ENCODE measurements at regions not wholly inside any gene's neighbourhood (a gene's known extent, or its start where the extent isn't known, plus 50 kb on each side); places are given as distances from the start of the nearest gene placed in this dataset.

DNA sequence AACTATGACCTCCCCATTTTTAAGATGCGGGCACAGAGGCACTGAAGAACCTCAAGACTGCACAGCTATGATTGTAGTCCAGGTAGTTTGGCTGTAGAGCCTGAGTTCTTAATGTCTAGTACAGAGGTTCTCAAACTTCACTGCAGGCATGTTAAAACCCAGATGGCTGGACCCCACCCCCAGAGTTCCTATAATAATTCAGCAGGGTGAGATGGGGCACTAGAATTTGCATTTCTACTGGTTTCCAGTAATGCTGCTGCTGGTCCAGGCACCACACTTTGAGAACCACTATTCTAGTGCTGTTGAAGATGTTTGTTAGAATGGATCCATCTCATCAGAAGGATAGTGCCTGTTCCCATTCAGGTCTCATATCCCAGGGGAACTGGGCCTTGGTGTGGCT is 274.9 kb downstream of the ABHD5 start:
- intact Hi-C loops (cut with DNase I, micrococcal nuclease): no loop called here

DNA sequence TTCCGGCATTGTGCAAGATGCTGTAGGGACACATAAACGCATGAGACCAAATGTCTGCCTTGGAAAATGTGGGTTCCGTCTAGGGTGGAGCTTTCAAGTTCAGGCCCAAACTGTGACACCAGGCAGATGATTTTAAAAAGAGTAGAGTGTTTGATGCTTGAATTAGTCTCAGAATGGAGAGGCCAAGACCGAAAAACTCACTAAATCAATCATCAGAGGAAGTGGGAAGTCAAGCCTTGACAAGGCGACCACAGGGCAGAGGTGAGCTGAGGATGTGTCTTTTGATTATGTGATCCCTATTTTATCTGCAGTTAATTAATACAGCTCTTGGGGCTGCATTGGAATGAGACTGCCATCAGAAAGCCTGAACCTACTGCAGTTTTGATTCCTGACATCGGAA is 275.4 kb downstream of the ABHD5 start:
- no peak for ATAC-seq
- TF ChIP-seq, protein P1, sequence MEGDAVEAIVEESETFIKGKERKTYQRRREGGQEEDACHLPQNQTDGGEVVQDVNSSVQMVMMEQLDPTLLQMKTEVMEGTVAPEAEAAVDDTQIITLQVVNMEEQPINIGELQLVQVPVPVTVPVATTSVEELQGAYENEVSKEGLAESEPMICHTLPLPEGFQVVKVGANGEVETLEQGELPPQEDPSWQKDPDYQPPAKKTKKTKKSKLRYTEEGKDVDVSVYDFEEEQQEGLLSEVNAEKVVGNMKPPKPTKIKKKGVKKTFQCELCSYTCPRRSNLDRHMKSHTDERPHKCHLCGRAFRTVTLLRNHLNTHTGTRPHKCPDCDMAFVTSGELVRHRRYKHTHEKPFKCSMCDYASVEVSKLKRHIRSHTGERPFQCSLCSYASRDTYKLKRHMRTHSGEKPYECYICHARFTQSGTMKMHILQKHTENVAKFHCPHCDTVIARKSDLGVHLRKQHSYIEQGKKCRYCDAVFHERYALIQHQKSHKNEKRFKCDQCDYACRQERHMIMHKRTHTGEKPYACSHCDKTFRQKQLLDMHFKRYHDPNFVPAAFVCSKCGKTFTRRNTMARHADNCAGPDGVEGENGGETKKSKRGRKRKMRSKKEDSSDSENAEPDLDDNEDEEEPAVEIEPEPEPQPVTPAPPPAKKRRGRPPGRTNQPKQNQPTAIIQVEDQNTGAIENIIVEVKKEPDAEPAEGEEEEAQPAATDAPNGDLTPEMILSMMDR (IDR thresholded peaks at IDR 0.05): no peak
- intact Hi-C loops (cut with DNase I, micrococcal nuclease): no loop called here
- H3K9me3 ChIP-seq: no peaks in the 10 kb centered on the region
- no peak for DNase-seq
- no peaks in the 10 kb centered on the region for H3K4me1 ChIP-seq (ENCODE audit: low read depth)
- H3K36me3 ChIP-seq (ENCODE audit: low read depth): no peaks in the 10 kb centered on the region
- H3K4me3 ChIP-seq: no peak overlapping the region

More for the DNA sequence above, 274.9 kb downstream of the ABHD5 start:
- DNase-seq (no peak), ATAC-seq (no peak)
- TF ChIP-seq, protein P1 (IDR thresholded peaks at IDR 0.05): no peak
- Histone ChIP-seq H3K9me3 (no peaks in the 10 kb centered on the region), H3K4me1 (ENCODE audit: low read depth) (no peaks in the 10 kb centered on the region), H3K4me3 (no peak overlapping the region), H3K36me3 (ENCODE audit: low read depth) (no peaks in the 10 kb centered on the region)

DNA sequence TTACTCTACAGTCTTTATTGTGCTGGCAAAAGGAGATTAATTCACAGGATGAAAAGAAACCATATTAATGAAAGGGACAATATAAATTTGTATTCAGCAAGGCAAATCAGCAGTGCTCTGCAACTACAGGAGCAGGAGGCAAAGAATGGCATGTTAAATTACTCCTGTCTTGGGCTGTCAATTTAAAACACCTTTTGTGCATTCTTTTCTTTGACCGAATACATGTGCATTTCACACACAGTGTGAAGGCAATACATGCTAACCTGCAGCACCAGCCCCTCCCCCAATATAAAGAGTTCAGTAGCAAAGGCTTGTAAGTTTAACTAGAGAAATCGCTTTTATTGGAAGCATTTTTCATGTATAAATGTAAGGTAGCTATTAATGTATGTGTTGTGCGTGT is 275.2 kb upstream of the TOPAZ1 start:
- H3K4me3 ChIP-seq: no peak overlapping the region
- intact Hi-C loops (cut with DNase I, micrococcal nuclease): no loop called here
- no peaks in the 10 kb centered on the region for H3K4me1 ChIP-seq (ENCODE audit: low read depth)
- no peaks in the 10 kb centered on the region for H3K9me3 ChIP-seq
- DNase-seq (no peak), ATAC-seq (no peak)
- TF ChIP-seq, protein P1 (IDR thresholded peaks at IDR 0.05): no peak
- H3K36me3 ChIP-seq (ENCODE audit: low read depth): no peaks in the 10 kb centered on the region

DNA sequence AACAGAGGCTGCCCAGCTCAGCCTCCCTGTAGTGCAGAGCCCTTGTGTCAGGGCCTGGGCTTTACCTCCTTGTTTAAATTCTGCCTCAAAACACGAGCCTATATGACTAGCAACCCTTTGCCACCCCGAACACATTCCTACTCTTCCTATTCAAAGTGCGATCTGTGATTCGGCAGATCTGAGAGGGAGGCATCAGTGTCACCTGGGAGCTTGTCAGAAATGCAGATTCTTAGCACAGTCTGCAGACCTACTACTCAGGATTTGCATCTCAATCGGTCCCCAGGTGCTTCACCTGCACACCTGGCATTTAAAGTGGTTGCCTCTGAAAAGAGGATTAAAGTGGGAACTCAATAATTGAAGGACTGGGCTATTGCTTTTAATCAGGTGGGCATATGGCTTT is 273.2 kb upstream of the TOPAZ1 start:
- intact Hi-C loops (cut with DNase I, micrococcal nuclease): no loop called here
- H3K36me3 ChIP-seq (ENCODE audit: low read depth): no peaks in the 10 kb centered on the region
- TF ChIP-seq, protein P1 (IDR thresholded peaks at IDR 0.05): no peak
- no peak overlapping the region for H3K4me3 ChIP-seq
- H3K4me1 ChIP-seq (ENCODE audit: low read depth): no peaks in the 10 kb centered on the region
- ATAC-seq: no peak
- no peaks in the 10 kb centered on the region for H3K9me3 ChIP-seq
- DNase-seq: no peak

DNA sequence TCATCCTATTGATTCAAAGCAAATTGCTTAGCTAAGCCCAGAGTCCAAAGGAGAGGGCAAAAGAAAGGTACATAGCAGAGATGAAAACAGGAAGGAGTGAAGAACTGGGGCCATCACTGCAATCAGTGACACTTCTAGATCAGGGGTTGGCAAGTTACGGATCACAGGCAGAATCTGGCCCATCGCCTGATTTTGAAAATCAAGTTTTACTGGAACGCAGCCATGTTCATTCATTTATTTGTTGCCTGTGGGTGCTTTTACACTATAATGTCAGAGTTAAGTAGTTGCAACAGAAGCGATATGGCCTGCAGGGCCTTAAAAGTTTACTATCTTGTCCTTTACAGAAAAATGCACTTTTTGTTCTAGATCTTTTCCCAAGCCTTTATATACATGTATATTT is 271.7 kb upstream of the TOPAZ1 start:
- no peak for ATAC-seq
- intact Hi-C loops (cut with DNase I, micrococcal nuclease): no loop called here
- Histone ChIP-seq H3K4me3 (no peak overlapping the region), H3K9me3 (no peaks in the 10 kb centered on the region), H3K36me3 (ENCODE audit: low read depth) (no peaks in the 10 kb centered on the region), H3K4me1 (ENCODE audit: low read depth) (no peaks in the 10 kb centered on the region)
- TF ChIP-seq, protein P1 (IDR thresholded peaks at IDR 0.05): no peak
- no peak for DNase-seq

DNA sequence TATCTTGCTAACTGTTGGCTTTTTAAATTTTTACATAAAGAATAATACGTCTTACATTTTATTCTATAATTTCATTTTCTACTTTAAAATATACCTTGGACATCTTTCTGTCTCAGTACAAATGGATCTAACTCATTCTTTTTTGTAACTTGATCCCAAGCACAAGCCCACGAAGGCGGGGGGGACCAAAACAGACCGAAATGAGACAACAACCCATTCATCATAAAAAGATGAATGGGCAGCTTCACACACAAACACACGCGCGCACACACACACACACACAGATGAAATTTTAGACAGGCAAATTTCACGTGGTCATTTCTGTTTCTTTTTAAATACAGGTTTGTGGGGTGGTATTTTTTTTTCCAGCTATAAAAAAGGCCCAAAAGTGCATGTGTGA is 271.3 kb upstream of the TOPAZ1 start:
- no peak for ATAC-seq

More for the DNA sequence above, 271.3 kb upstream of the TOPAZ1 start:
- DNase-seq: no peak
- TF ChIP-seq, protein P1 (IDR thresholded peaks at IDR 0.05): no peak
- Histone ChIP-seq H3K4me1 (ENCODE audit: low read depth) (no peaks in the 10 kb centered on the region), H3K36me3 (ENCODE audit: low read depth) (no peaks in the 10 kb centered on the region), H3K9me3 (no peaks in the 10 kb centered on the region), H3K4me3 (no peak overlapping the region)
- intact Hi-C loops (cut with DNase I, micrococcal nuclease): no loop called here
